LNCaP clone FGC (cell line): ENCODE measurements at regions not wholly inside any gene's neighbourhood (a gene's known extent, or its start where the extent isn't known, plus 50 kb on each side); places are given as distances from the start of the nearest gene placed in this dataset.

ENCODE experiments used
- DNase-seq: peaks from one replicate; pipeline ENCODE4 v3.0.0-alpha.2; 2011; ENCODE audit warnings: low read depth
- H3K4me3 ChIP-seq: 2 replicates; pipeline ENCODE4 v1.5.1; 2011; ENCODE audit warnings: mild to moderate bottlenecking, low read depth, low read length, control low read depth
- CTCF ChIP-seq: IDR thresholded peaks from 2 replicates; pipeline ENCODE4 v1.5.1; 2012; ENCODE audit warnings: mild to moderate bottlenecking; ENCODE audit not compliant: control insufficient read depth, insufficient read depth; ENCODE audit errors: extremely low read depth

GRCh38 chr20:48205786-48206185 is 420.5 kb upstream of the SULF2 start:
- no peak for TF ChIP-seq CTCF
- DNase-seq, result no peak
- no peak overlapping the region for H3K4me3 ChIP-seq

- DNase-seq, result no peak
- no peak overlapping the region for H3K4me3 ChIP-seq
- TF ChIP-seq CTCF, result no peak
Observed at GRCh38 chr20:48205281-48205782, 420.1 kb upstream of the SULF2 start.

DNA sequence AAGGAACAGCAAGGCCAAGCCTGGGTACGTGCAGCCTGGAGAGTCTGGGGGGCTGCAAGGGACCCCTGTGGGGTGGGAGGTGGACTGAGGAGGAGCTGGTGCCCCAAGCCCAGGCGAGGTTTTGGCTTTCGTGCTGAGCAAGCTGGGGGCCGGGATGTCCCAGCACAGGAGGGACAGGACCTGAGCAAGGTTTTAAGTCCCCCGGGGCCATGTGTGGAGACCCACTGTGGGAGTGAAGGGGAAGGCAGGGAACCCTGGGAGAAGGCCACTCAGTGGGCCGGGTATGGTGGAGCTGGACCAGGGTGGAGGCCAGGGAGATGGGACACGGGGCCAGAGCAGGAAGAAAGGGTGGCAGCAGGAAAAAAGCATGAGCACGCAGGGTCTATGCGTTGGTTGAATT is 419.2 kb upstream of the SULF2 start:
- no peak overlapping the region for H3K4me3 ChIP-seq
- TF ChIP-seq CTCF, result no peak
- no peak for DNase-seq

- no peak overlapping the region for H3K4me3 ChIP-seq
- TF ChIP-seq CTCF, result no peak
- no peak for DNase-seq
Observed at GRCh38 chr20:48203252-48203651, 418.0 kb upstream of the SULF2 start.

GRCh38 chr20:48202334-48203113 is 417.2 kb upstream of the SULF2 start:
- DNase-seq, result no peak
- no peak overlapping the region for H3K4me3 ChIP-seq
- no peak for TF ChIP-seq CTCF

- no peak for TF ChIP-seq CTCF
- no peak overlapping the region for H3K4me3 ChIP-seq
- DNase-seq, result no peak
Observed at GRCh38 chr20:48201885-48202284, 416.6 kb upstream of the SULF2 start.

- DNase-seq, result no peak
- H3K4me3 ChIP-seq, result no peak overlapping the region
- no peak for TF ChIP-seq CTCF
Observed at GRCh38 chr20:48201188-48201587, 415.9 kb upstream of the SULF2 start.
